ENCODE measurements at regions not wholly inside any gene's neighbourhood (a gene's known extent, or its start where the extent isn't known, plus 50 kb on each side); places are given as distances from the start of the nearest gene placed in this dataset.

- no peak overlapping the region for H3K4me3 Mint-ChIP-seq
- H3K9me3 Mint-ChIP-seq = peaks cover 3% of the 10 kb centered on the region
- DNase-seq = no peak
- intact Hi-C loops (cut with micrococcal nuclease) = no loop called here
- H3K27ac Mint-ChIP-seq = no peak overlapping the region
- H3K27me3 Mint-ChIP-seq = no peaks in the 10 kb centered on the region
- ATAC-seq = no peak
- no peaks in the 10 kb centered on the region for H3K4me1 Mint-ChIP-seq (ENCODE audit: low read depth)
- ChIA-PET CTCF (no interaction called here), POLR2A (no interaction called here)
- TF ChIP-seq CTCF (IDR thresholded peaks at IDR 0.05) = no peak
- H3K36me3 Mint-ChIP-seq (ENCODE audit: low read depth) = no peaks in the 10 kb centered on the region
Observed at GRCh38 chr18:34083910-34084535, 140.7 kb downstream of the NOL4 start.

GRCh38 chr18:34077599-34077998 is 147.1 kb downstream of the NOL4 start:
- ATAC-seq (no peak), DNase-seq (no peak)
- Mint-ChIP-seq H3K9me3 (peaks cover 2% of the 10 kb centered on the region), H3K4me3 (no peak overlapping the region), H3K27me3 (no peaks in the 10 kb centered on the region), H3K4me1 (ENCODE audit: low read depth) (no peaks in the 10 kb centered on the region), H3K36me3 (ENCODE audit: low read depth) (no peaks in the 10 kb centered on the region), H3K27ac (no peak overlapping the region)
- intact Hi-C loops (cut with micrococcal nuclease) = no loop called here
- TF ChIP-seq CTCF (IDR thresholded peaks at IDR 0.05) = no peak
- CTCF ChIA-PET = no interaction called here
- POLR2A ChIA-PET = no interaction called here

- no peak overlapping the region for H3K27ac Mint-ChIP-seq
- intact Hi-C loops (cut with micrococcal nuclease) = no loop called here
- H3K9me3 Mint-ChIP-seq = peaks cover 2% of the 10 kb centered on the region
- ATAC-seq (no peak), DNase-seq (no peak)
- TF ChIP-seq CTCF (IDR thresholded peaks at IDR 0.05) = no peak
- no peaks in the 10 kb centered on the region for H3K27me3 Mint-ChIP-seq
- no peaks in the 10 kb centered on the region for H3K4me1 Mint-ChIP-seq (ENCODE audit: low read depth)
- POLR2A ChIA-PET = no interaction called here
- no peaks in the 10 kb centered on the region for H3K36me3 Mint-ChIP-seq (ENCODE audit: low read depth)
- CTCF ChIA-PET = no interaction called here
- no peak overlapping the region for H3K4me3 Mint-ChIP-seq
Observed at GRCh38 chr18:34075963-34076860, 148.5 kb downstream of the NOL4 start.

- H3K9me3 Mint-ChIP-seq = peaks cover 7% of the 10 kb centered on the region
- no peak for ATAC-seq
- intact Hi-C loops (cut with micrococcal nuclease) = no loop called here
- no peak overlapping the region for H3K4me3 Mint-ChIP-seq
- TF ChIP-seq CTCF (IDR thresholded peaks at IDR 0.05) = no peak
- ChIA-PET CTCF (no interaction called here), POLR2A (no interaction called here)
- H3K36me3 Mint-ChIP-seq (ENCODE audit: low read depth) = no peaks in the 10 kb centered on the region
- no peaks in the 10 kb centered on the region for H3K4me1 Mint-ChIP-seq (ENCODE audit: low read depth)
- H3K27ac Mint-ChIP-seq = no peak overlapping the region
- H3K27me3 Mint-ChIP-seq = no peaks in the 10 kb centered on the region
- no peak for DNase-seq
Observed at GRCh38 chr18:34061226-34061625, 163.5 kb downstream of the NOL4 start.

GRCh38 chr18:34055227-34055626 is 169.5 kb downstream of the NOL4 start:
- no peaks in the 10 kb centered on the region for H3K4me1 Mint-ChIP-seq (ENCODE audit: low read depth)
- intact Hi-C loops (cut with micrococcal nuclease) = no loop called here
- H3K9me3 Mint-ChIP-seq = peaks cover 22% of the 10 kb centered on the region
- no peak for ATAC-seq
- no peak overlapping the region for H3K4me3 Mint-ChIP-seq
- CTCF ChIA-PET = no interaction called here
- DNase-seq = no peak
- POLR2A ChIA-PET = no interaction called here
- no peaks in the 10 kb centered on the region for H3K27me3 Mint-ChIP-seq
- H3K36me3 Mint-ChIP-seq (ENCODE audit: low read depth) = no peaks in the 10 kb centered on the region
- no peak overlapping the region for H3K27ac Mint-ChIP-seq
- TF ChIP-seq CTCF (IDR thresholded peaks at IDR 0.05) = no peak
